ENCODE measurements at regions not wholly inside any gene's neighbourhood (a gene's known extent, or its start where the extent isn't known, plus 50 kb on each side); places are given as distances from the start of the nearest gene placed in this dataset.
"Not testable (repeated sequence)": the region's sequence is repeated elsewhere in the genome, so short reads cannot be mapped to it uniquely, and the experiment has no call there.

DNA sequence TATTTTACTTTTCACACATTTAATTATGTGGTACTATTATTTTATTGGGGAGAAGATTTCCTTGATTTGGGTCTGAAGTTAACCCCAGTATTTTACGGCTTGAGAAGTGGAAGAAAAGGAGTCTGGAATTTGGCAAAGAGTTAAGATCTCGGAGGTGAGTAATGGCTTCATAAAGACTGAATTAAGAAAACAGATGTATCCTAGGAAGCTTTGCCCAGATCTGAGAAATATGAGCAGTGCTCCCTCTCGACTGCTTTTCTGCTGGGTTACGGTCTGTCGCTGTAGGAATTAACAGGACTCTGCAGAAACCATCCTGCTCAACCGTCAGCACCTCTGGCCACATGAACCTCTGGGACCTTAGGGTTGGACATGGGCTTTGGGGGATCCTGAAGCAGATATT lies 163.6 kb upstream of the NDN start:
- no peak for DNase-seq (ENCODE audit: low read depth)

DNA sequence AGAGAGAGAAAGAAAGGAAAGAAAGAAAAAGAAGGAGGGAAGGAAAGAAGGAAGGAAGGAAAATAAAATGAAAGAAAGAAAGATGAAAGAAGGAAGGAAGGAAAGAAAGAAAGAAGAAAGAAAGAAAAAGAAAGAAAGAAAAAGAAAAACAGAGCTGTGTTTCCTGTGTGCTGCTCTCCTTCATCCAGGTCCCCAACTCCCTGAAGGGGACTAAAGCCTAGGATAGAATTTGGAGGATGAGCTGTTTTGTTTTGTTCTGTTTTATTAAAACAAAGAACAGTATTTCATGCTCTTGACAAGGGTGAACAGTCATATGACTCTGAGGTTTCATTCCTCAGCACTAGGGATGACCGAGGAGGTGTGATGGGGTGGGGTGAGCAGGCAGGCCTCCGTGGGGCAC lies 164.8 kb upstream of the NDN start:
- DNase-seq (ENCODE audit: low read depth) = no peak

- DNase-seq (ENCODE audit: low read depth) = no peak
Measured at GRCh38 chr15:23853286-23853685, 166.2 kb upstream of the NDN start.

DNA sequence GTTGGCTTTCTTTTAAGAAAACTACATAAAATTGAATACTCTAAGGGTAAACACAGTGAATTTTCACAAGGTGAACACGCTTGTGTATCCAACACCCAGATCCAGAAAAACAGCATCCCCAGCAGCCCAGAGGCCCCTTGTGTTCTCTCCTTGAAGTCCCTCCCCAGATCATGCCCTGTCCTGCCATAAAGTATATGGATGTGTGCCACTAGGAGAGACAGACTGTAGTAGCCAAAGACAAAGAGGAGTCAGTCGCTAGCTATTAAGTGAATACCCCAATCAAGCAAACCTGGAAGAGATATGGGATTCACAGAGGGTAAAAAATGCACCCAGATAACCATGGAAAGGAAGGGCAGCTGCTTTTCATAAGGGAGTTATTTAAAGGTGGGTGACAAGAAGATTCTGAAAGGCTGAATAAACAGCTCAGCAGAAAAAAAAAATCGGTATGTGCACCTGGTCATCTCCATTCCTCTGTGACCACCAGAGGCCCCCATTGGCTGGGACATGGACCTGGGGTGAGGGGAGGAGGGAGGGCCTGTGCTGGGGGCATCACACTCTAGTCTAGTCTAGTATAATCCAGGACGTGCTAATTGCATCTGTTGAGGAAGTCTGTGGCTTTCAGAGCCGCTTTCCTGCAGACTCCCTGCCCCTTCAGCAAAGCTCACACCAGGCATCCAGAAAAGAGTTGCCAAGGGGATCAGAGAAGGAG lies 167.3 kb upstream of the NDN start:
- no peak for DNase-seq (ENCODE audit: low read depth)

DNA sequence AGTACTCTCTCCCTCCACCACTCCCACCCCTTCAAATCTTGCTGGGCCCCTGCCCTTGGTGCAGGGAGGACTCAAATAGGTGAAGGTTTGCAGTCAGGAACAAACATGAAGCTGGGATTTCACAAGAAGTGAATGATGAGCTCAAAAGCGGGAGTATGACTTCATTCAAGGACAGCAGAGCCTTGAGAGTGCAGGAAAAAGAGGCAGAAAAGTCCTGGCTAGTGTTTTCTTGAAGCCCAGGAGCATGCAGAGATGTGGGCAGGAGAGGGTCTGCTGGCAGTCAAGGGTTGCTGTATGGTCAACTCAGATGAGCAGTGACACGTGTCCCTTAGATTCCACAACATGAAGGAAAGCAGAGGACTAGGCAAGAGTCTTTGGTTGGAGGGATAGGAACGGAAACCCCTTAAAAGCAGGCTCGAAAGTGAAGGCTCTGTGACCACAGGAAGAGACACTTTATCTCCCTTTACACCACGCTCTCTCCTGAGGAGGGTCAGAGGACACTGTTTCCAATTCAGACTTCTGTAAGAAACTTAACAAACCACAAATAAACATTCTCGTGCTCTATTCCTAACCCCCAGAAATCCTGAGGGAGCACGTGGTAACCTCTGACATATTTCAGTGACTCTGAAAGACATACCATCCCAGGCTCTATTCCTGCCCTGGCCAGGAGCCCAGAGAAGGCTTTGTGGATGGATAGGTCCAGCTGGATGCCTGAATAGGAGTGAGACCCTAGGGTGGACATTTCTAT lies 168.0 kb upstream of the NDN start:
- DNase-seq (ENCODE audit: low read depth) = no peak

- no peak for DNase-seq (ENCODE audit: low read depth)
Measured at GRCh38 chr15:23855947-23856346, 168.8 kb upstream of the NDN start.

DNA sequence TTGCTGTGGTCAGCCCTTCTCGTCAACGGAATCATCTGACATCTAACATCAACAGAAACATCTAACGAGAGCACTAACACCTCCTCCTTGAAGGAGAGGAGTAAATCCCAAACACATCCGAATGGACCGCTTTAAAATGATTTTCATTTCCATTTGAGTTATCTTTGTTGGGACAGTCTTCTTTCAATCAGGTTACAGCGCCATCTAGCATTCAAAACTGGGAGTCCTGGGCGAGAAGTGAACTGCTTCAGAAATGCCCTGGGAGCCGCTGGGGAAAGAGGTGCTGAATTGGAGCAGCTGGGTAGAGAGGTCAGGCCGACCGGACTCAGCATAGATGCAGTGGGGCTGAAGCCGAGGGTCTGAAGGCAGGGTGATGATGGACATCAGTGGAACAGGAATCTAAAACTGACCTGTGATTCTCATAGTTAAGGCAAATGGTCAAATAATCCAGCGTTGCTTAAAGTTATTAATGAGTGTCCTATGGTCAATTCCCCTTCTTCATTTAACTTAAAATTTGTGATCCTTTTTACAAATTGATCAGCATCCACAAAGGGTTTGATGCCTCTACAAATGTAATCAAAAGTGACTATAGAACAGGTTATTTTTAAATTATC lies 170.0 kb upstream of the NDN start:
- no peak for DNase-seq (ENCODE audit: low read depth)

DNA sequence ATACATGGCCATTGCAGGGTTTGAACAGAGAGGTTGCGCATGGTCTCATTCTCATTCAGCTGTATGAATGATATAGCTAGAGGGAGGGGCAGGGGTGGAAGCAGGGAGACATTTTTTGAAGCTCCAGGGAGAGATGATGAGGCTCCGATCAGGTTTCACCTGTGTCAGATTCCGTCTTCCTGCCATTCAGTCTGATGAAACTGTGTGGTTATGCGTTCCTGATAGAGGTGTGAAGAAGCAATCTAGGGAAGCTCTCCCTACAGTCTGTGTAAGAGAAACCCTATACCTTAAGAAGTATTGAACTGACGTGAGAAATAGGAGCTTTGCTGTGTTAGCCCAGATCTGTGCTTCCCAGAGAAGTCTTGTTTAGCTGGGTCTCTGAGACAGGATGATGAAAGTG lies 171.9 kb upstream of the NDN start:
- DNase-seq (ENCODE audit: low read depth) = no peak

DNA sequence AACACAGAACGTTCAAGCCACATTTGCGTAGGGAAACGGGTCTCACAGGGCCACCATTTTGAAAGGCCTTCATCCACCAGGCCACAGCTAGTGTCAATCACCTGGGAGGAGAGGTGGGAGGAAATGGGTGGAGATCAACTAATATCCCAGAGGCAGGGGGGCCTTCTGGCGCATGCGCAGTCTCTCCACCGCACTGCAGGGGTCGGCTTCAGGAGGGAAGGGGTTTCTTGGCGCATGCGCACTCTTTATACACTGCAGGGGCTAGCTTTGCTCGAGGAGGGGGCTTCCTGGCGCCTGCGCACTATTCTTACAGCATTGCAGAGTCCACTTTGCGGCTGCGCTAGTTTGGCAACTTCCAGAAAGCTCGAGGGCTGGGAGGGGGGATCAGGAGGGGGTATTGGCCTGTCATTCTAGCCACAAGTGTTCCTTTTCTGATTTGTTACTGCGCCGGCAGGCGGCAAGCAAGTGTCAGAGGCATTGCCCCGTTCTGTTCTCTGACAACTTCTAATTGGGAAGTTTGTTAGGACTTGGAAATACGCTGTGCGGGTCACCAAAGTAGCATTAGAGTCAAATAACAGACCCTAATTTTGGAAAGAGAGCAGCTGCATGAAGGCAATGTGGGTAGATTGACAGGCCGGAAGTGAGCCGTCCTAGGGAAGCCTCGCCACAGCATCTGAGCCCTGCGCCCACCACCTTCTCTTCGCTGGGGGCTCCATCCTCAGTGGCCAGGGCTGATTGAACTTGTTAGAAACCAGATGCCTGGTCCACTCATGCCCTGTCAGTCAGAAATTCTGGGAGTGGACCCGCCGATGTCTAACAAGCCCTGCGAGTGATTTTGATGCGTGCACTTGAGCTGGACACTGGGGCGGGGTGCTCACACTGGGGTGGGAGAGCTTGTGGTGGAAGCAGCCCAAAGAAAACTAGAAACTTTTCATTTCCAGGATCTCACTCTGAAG lies 173.5 kb upstream of the NDN start:
- DNase-seq (ENCODE audit: low read depth) = no peak

DNA sequence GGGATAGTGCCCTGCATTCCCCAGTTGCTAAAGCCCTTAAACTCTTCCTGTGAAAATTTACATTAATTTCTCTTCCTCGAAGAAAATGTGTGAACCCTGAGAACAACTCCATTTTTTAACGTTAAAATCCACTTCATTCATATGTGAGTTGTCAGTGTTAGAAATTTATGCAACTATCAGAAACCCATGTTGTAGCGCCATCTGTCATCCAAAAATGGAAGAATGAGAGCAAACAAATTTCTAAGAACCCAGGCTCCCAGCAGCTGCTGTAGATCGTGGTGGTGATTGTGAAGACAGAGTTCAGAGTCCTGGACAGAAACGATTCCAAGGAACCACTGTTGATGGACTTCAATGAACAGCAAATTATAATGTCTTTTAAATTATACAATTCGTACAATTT lies 179.7 kb upstream of the NDN start:
- peak; percentile 0 for DNase-seq (ENCODE audit: low read depth)

DNA sequence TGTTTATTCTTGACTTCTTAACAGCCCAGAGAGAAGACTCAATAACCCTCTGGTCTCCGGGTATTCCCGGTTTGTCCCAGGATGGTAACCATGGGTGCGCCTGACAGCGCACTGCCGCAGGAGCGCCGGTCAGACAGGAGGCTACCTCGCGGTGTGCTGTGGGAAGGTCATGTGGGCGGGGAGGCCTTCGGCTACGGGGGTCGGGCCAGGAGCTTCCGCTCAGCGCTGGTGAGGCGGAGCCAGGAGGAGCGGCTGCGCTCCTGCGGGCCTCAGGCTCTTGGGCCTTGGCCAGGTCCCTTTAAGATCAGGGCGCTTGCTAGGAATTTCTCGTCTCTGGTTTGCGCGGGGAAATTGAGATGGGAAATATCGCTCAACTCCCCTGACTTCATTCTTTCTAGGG lies 182.3 kb upstream of the NDN start:
- no peak for DNase-seq (ENCODE audit: low read depth)

DNA sequence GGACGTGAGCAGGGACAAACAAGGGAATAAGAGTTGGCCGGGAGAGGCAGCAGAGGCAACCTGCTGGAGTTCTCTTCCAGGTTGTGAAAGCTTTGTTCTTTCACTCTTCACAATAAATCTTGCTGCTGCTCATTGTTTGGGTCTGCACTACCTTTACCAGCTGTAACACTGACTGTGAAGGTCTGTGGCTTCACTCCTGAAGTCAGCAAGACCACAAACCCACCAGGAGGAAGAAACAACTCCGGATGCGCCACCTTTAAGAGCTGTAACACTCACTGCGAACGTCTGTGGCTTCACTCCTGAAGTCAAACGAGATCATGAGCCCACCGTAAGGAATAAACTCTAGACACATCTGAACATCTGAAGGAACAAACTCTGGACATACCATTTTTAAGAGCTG lies 186.5 kb upstream of the NDN start:
- DNase-seq (ENCODE audit: low read depth) = not testable (repeated sequence)

- DNase-seq (ENCODE audit: low read depth) = no peak
Measured at GRCh38 chr15:23877502-23878412, 190.7 kb upstream of the NDN start.

GRCh38 chr15:23881291-23881690 lies 194.2 kb upstream of the NDN start:
- no peak for DNase-seq (ENCODE audit: low read depth)

GRCh38 chr15:23890218-23890617 lies 203.1 kb upstream of the NDN start:
- DNase-seq (ENCODE audit: low read depth) = no peak

- DNase-seq (ENCODE audit: low read depth) = no peak
Measured at GRCh38 chr15:23897091-23897490, 210.0 kb upstream of the NDN start.

DNA sequence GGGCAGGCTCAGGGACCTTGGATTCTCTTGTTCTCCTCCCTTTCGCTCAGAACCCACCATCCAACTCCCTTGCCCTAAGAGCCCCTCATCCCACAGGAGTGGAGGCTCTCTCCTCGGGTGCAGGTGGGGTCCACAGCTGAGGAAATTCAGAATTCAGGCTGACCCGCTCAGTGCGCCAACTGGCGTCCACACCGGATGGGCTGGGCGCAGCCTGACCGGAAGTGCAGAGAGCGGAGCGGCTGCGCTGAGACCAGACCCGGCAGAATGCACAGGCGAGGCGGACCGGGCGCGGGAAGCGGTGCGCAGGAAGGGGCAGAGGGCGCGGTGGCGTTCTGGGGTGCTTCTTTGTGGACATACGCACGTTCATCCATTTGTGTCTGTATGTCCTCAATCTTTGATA lies 210.4 kb upstream of the NDN start:
- no peak for DNase-seq (ENCODE audit: low read depth)

DNA sequence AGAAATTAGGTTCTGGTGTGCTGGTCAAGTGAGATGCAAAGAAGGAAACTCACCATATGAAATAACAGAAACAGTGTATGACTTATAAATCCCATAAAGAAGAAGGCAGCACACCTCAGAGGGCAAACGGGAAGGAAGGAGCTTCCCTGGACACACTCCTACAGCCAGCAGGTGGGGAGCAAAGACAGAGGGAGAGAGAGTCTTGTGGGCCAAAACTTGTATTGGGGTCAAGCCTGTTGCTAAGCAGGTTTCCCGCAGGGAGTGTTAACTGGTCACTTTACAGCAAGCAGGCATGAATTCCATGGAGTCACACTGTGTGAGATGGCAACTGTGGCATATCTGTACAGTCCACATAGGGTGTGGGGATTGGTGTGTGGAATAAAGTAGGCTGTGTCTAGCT lies 222.9 kb upstream of the NDN start:
- DNase-seq (ENCODE audit: low read depth) = no peak

- DNase-seq (ENCODE audit: low read depth) = no peak
Measured at GRCh38 chr15:23912191-23912590, 225.1 kb upstream of the NDN start.

DNA sequence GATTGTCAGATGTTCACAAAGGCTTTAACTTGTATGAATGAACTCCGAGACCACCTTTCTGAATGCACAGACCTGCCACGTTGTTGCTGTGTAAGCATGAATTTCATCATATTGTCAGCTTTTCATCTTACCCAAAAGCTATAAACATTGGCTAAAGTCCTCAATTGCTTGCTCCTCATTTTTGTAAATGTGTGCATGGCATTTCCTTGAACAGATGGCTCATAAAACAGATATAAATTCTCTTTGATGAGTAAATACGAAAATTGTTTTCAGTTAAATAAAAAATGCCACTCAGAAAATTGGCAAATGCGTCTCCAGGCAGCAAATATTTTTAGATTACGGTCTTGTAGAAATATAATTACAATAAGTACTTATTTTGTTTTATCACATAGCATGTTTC lies 226.0 kb upstream of the NDN start:
- DNase-seq (ENCODE audit: low read depth) = no peak

DNA sequence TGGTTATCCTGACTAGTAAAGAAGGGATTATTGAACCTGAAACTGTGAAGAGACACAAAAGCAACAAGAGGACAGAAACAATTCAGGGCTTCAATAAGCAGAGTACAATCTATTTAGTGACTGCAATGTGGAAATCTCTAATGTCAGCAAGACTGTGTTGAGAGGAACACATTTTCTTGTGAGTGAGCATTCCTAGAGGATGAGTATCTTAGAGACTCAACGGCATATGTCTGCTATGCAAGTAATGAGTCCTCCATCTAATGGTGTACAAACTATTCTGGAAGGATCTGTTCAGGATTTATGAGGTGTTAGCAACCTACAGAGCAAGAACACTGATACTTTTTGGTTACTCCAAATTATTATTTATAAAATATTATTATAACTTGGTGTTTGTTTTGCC lies 226.5 kb upstream of the NDN start:
- DNase-seq (ENCODE audit: low read depth) = no peak

All from LHCN-M2 (cell line).